ENCODE measurements at regions not wholly inside any gene's neighbourhood (a gene's known extent, or its start where the extent isn't known, plus 50 kb on each side); places are given as distances from the start of the nearest gene placed in this dataset.

DNA sequence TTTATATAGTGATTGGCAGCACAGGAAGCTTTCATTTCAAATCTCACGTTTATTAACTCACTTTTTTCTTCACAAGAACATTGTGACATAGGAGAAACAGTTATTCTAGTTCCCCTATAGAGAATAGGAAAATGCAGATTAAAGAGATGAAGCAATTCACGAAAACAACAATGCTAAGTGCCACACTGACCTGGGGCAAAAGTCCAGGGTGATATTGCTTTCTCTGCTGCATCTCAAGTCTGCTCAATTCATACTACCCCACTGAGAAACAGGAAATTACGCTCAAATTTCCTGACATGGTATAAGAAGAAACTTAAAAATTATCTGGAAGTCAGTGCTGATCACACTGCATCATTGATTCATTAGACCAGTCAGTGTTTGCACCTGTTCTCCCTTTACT lies 66.7 kb upstream of the SEMA6D start:
- Mint-ChIP-seq H3K36me3 (no peaks in the 10 kb centered on the region), H3K9me3 (no peaks in the 10 kb centered on the region), H3K27me3 (ENCODE audit: low read depth) (peaks cover 10% of the 10 kb centered on the region), H3K4me1 (peaks cover 12% of the 10 kb centered on the region; the same call in 1 of the 2 replicates), H3K4me3 (no peak overlapping the region), H3K27ac (no peak overlapping the region)
- POLR2A ChIA-PET = no interaction called here
- ATAC-seq (no peak), DNase-seq (ENCODE audit: low spot score) (no peak)
- no peak for TF ChIP-seq HMGA2 (CRISPR knock-in tag; IDR thresholded peaks at IDR 0.05)
- no peak for TF ChIP-seq NFE2L1 (CRISPR knock-in tag; IDR thresholded peaks at IDR 0.05)
- no peak for TF ChIP-seq ZNF416 (CRISPR knock-in tag; IDR thresholded peaks at IDR 0.05)
- no peak for TF ChIP-seq CREM (CRISPR knock-in tag; IDR thresholded peaks at IDR 0.05)
- TF ChIP-seq, protein P1, sequence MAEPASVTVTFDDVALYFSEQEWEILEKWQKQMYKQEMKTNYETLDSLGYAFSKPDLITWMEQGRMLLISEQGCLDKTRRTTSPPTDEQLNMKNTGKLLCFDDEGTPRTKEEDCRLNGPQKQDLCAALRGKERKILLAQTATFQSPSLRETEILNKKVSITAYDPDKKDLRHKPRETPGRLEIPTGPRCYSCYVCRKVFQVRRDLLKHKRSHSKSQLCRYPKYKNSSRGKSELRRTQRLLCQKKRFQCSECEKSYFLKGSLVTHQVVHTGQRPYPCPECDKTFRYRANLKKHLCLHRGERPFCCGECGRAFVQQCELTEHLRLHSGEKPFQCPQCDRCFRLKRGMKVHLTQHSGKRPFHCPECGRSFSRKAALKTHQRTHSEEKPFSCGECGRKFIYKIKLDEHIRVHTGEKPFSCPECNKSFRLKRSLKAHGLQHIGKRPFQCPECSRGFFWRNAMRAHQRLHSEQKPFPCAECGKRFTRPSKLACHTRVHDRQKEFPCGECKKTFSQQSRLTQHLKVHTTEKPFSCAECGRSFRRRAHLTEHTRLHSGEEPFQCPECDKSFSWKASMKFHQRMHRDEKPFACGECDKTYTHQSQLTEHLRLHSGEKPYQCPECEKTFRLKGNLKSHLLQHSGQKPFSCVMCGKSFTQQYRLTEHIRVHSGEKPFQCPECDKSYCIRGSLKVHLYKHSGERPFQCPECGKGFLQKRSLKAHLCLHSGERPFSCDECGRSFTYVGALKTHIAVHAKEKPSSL (CRISPR knock-in tag; conservative IDR thresholded peaks at IDR 0.05) = no peak
- TF ChIP-seq, protein P2, sequence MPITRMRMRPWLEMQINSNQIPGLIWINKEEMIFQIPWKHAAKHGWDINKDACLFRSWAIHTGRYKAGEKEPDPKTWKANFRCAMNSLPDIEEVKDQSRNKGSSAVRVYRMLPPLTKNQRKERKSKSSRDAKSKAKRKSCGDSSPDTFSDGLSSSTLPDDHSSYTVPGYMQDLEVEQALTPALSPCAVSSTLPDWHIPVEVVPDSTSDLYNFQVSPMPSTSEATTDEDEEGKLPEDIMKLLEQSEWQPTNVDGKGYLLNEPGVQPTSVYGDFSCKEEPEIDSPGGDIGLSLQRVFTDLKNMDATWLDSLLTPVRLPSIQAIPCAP (CRISPR knock-in tag; IDR thresholded peaks at IDR 0.05) = no peak
- CTCF ChIA-PET = no interaction called here

DNA sequence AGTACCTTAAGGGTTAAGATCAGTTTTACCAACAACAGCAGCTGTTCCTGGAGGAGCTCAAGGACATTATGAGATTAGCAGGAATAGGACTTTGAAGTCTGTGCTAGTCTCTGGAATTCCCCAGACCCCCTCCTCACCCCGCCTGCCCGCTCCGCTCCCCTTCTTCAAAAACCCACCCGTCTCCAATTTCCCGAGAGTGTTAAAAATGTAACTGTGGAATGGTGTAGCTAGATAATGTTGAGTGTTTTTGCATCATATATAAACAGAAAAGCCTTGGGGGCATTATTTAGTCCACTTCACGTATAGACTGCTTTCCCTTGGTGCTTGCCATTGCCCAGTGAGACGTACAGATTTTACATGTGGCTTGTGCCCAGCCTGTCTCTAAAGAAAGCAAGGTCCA lies 65.0 kb upstream of the SEMA6D start:
- H3K4me3 Mint-ChIP-seq = no peak overlapping the region
- no peaks in the 10 kb centered on the region for H3K36me3 Mint-ChIP-seq
- TF ChIP-seq, protein P3, sequence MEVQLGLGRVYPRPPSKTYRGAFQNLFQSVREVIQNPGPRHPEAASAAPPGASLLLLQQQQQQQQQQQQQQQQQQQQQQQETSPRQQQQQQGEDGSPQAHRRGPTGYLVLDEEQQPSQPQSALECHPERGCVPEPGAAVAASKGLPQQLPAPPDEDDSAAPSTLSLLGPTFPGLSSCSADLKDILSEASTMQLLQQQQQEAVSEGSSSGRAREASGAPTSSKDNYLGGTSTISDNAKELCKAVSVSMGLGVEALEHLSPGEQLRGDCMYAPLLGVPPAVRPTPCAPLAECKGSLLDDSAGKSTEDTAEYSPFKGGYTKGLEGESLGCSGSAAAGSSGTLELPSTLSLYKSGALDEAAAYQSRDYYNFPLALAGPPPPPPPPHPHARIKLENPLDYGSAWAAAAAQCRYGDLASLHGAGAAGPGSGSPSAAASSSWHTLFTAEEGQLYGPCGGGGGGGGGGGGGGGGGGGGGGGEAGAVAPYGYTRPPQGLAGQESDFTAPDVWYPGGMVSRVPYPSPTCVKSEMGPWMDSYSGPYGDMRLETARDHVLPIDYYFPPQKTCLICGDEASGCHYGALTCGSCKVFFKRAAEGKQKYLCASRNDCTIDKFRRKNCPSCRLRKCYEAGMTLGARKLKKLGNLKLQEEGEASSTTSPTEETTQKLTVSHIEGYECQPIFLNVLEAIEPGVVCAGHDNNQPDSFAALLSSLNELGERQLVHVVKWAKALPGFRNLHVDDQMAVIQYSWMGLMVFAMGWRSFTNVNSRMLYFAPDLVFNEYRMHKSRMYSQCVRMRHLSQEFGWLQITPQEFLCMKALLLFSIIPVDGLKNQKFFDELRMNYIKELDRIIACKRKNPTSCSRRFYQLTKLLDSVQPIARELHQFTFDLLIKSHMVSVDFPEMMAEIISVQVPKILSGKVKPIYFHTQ (CRISPR knock-in tag; IDR thresholded peaks at IDR 0.05) = no peak
- TF ChIP-seq, protein P4, sequence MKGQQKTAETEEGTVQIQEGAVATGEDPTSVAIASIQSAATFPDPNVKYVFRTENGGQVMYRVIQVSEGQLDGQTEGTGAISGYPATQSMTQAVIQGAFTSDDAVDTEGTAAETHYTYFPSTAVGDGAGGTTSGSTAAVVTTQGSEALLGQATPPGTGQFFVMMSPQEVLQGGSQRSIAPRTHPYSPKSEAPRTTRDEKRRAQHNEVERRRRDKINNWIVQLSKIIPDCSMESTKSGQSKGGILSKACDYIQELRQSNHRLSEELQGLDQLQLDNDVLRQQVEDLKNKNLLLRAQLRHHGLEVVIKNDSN (CRISPR knock-in tag; IDR thresholded peaks at IDR 0.05) = no peak
- TF ChIP-seq, protein P5, sequence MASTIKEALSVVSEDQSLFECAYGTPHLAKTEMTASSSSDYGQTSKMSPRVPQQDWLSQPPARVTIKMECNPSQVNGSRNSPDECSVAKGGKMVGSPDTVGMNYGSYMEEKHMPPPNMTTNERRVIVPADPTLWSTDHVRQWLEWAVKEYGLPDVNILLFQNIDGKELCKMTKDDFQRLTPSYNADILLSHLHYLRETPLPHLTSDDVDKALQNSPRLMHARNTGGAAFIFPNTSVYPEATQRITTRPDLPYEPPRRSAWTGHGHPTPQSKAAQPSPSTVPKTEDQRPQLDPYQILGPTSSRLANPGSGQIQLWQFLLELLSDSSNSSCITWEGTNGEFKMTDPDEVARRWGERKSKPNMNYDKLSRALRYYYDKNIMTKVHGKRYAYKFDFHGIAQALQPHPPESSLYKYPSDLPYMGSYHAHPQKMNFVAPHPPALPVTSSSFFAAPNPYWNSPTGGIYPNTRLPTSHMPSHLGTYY (CRISPR knock-in tag; IDR thresholded peaks at IDR 0.05) = no peak
- TF ChIP-seq, protein P6, sequence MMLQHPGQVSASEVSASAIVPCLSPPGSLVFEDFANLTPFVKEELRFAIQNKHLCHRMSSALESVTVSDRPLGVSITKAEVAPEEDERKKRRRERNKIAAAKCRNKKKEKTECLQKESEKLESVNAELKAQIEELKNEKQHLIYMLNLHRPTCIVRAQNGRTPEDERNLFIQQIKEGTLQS (CRISPR knock-in tag; conservative IDR thresholded peaks at IDR 0.05) = no peak
- TF ChIP-seq, protein P7, sequence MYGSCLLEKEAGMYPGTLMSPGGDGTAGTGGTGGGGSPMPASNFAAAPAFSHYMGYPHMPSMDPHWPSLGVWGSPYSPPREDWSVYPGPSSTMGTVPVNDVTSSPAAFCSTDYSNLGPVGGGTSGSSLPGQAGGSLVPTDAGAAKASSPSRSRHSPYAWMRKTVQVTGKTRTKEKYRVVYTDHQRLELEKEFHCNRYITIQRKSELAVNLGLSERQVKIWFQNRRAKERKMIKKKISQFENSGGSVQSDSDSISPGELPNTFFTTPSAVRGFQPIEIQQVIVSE (CRISPR knock-in tag; IDR thresholded peaks at IDR 0.05; ENCODE audit: borderline replicate concordance) = no peak
- TF ChIP-seq, protein P1 (CRISPR knock-in tag; conservative IDR thresholded peaks at IDR 0.05) = no peak
- TF ChIP-seq TEAD1 (CRISPR knock-in tag; IDR thresholded peaks at IDR 0.05) (no peak), GTF2I (CRISPR knock-in tag; conservative IDR thresholded peaks at IDR 0.05) (no peak), ATF1 (CRISPR knock-in tag; IDR thresholded peaks at IDR 0.05) (no peak), RELA (CRISPR knock-in tag; IDR thresholded peaks at IDR 0.05; ENCODE audit: borderline replicate concordance) (no peak), HMGA2 (CRISPR knock-in tag; IDR thresholded peaks at IDR 0.05) (no peak)
- TF ChIP-seq, protein P8, sequence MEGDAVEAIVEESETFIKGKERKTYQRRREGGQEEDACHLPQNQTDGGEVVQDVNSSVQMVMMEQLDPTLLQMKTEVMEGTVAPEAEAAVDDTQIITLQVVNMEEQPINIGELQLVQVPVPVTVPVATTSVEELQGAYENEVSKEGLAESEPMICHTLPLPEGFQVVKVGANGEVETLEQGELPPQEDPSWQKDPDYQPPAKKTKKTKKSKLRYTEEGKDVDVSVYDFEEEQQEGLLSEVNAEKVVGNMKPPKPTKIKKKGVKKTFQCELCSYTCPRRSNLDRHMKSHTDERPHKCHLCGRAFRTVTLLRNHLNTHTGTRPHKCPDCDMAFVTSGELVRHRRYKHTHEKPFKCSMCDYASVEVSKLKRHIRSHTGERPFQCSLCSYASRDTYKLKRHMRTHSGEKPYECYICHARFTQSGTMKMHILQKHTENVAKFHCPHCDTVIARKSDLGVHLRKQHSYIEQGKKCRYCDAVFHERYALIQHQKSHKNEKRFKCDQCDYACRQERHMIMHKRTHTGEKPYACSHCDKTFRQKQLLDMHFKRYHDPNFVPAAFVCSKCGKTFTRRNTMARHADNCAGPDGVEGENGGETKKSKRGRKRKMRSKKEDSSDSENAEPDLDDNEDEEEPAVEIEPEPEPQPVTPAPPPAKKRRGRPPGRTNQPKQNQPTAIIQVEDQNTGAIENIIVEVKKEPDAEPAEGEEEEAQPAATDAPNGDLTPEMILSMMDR (IDR thresholded peaks at IDR 0.05) = no peak
- TF ChIP-seq, protein P9, sequence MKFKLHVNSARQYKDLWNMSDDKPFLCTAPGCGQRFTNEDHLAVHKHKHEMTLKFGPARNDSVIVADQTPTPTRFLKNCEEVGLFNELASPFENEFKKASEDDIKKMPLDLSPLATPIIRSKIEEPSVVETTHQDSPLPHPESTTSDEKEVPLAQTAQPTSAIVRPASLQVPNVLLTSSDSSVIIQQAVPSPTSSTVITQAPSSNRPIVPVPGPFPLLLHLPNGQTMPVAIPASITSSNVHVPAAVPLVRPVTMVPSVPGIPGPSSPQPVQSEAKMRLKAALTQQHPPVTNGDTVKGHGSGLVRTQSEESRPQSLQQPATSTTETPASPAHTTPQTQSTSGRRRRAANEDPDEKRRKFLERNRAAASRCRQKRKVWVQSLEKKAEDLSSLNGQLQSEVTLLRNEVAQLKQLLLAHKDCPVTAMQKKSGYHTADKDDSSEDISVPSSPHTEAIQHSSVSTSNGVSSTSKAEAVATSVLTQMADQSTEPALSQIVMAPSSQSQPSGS (CRISPR knock-in tag; IDR thresholded peaks at IDR 0.05; ENCODE audit: borderline replicate concordance, low read depth) = no peak
- TF ChIP-seq, protein P10, sequence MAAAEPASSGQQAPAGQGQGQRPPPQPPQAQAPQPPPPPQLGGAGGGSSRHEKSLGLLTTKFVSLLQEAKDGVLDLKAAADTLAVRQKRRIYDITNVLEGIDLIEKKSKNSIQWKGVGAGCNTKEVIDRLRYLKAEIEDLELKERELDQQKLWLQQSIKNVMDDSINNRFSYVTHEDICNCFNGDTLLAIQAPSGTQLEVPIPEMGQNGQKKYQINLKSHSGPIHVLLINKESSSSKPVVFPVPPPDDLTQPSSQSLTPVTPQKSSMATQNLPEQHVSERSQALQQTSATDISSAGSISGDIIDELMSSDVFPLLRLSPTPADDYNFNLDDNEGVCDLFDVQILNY (CRISPR knock-in tag; IDR thresholded peaks at IDR 0.05) = no peak

More for the DNA sequence above, 65.0 kb upstream of the SEMA6D start:
- ChIA-PET POLR2A (no interaction called here), CTCF (no interaction called here)
- no peak for DNase-seq (ENCODE audit: low spot score)
- Mint-ChIP-seq H3K9me3 (no peaks in the 10 kb centered on the region), H3K4me1 (peaks cover 7% of the 10 kb centered on the region; the same call in 1 of the 2 replicates), H3K27me3 (ENCODE audit: low read depth) (peaks cover 10% of the 10 kb centered on the region), H3K27ac (no peak overlapping the region)
- no peak for ATAC-seq

All from WTC11 (cell line).